Thyroid gland (tissue), 4 donors: ENCODE measurements at regions not wholly inside any gene's neighbourhood (a gene's known extent, or its start where the extent isn't known, plus 50 kb on each side); places are given as distances from the start of the nearest gene placed in this dataset.

Experiments used
- DNase-seq, 2 donors: peaks; one replicate each; pipeline ENCODE4 v3.0.0-alpha.2; 2019
- H3K27ac ChIP-seq, 3 donors: fragments of 200-600 bp; sonication (generic); 1 replicate in 2 of 3; 2 replicates in 1 of 3; pipeline ENCODE4 v1.5.1; 2016 to 2019; ENCODE audit warnings: mild to moderate bottlenecking in 1 of 3, moderate library complexity in 1 of 3
- H3K27me3 ChIP-seq: fragments of 200-600 bp; sonication (generic); one replicate; pipeline ENCODE4 v1.5.1; 2019
- H3K36me3 ChIP-seq, 2 donors: fragments of 200-600 bp; sonication (generic); one replicate each; pipeline ENCODE4 v1.5.1; 2016 to 2019
- H3K4me1 ChIP-seq, 2 donors: fragments of 200-600 bp; sonication (generic); one replicate each; pipeline ENCODE4 v1.5.1; 2017 to 2019
- H3K4me3 ChIP-seq, 3 donors: fragments of 200-600 bp; sonication (generic); replicated peaks in 1 of 3; 1 replicate in 2 of 3; 2 replicates in 1 of 3; pipeline ENCODE4 v1.5.1; 2016; ENCODE audit warnings: mild to moderate bottlenecking in 1 of 3
- H3K9me3 ChIP-seq: fragments of 200-600 bp; sonication (generic); one replicate; pipeline ENCODE4 v1.5.1; 2017
- CTCF ChIP-seq, 6 experiments: fragments of 200-600 bp in 3 of 6; fragments of 450-650 bp in 3 of 6; sonication (generic) in 3 of 6; IDR thresholded peaks; one replicate each; pipeline ENCODE4 v1.5.1; 2016 to 2019; ENCODE audit warnings: antibody characterized with exemption in 6 of 6, mild to moderate bottlenecking in 2 of 6, inconsistent platforms in 1 of 6, moderate library complexity in 1 of 6
- POLR2A ChIP-seq, 2 donors: fragments of 450-650 bp; IDR thresholded peaks; one replicate each; pipeline ENCODE4 v1.6.1; 2017; ENCODE audit warnings: antibody characterized with exemption in 2 of 2, mild to moderate bottlenecking in 2 of 2, moderate library complexity in 1 of 2
- whole genome bisulfite sequencing, 2 donors: methylation state at CpG; one replicate each; pipeline ENCODE4 v1.1.5; 2017; 5-methylcytosine and 5-hydroxymethylcytosine counted together
- intact Hi-C: fragments of 100-400 bp; cut with DNase I; formaldehyde crosslinking; loops from one replicate; pipeline ENCODE4 v1.15.1; 2023

DNA sequence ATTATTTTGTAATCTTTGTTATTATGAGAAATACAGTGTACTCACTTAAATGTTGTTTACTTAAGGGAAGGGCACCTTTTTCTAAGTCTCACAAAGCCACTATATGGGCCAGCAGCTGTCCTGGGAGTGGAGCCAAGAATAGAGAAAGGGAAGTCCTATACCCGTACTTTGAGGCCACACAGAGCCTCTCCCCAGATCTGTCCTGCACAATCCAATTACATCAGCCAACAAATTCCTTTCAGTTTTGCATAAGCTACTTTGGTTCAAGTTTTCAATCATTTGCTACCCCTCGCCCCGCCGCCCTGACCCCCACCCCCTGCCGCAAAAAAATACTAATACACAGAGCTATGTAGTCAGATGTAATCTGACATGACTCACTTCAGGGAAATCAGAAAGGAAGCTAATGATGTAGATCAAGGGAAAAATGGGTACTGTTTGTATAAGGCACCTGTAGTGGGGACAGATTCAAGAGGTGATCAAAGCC, 297.4 kb upstream of the NEBL start:
- Histone ChIP-seq H3K27ac (peak overlapping the region; percentile 40 to 80 (median 66)), H3K9me3 (no peaks in the 10 kb centered on the region), H3K36me3 (no peaks in the 10 kb centered on the region), H3K27me3 (no peaks in the 10 kb centered on the region), H3K4me1 (peaks cover 30 to 34% of the 10 kb centered on the region in 2 donors), H3K4me3 (no peak overlapping the region)
- intact Hi-C loops, result no loop called here
- TF ChIP-seq POLR2A (IDR thresholded peaks at IDR 0.05) (no peak), CTCF (IDR thresholded peaks at IDR 0.05) (no peak)
- WGBS, 2 donors, result 7 to 20% methylated on average over 5 of the region's 5 CpGs
- peak; percentile 55 to 64 for DNase-seq

DNA sequence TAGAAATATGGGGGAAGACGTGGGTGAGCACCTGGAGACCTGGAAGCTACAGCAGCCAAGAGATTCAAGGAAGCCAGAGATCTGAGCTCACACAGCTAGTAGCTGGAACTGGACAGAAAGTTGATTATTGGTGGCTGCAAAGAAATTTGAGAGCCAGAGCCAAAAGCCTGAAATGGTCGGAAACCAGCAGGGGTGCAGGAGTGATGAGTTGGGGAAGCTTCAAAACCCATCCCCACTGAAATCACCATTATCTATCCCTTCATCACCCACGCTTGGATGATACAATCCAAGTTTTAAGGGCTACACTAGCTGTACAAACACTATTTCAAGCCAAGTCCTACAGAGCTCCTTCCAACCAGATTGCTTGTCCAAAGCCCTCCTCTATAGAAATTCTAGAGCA, 296.1 kb upstream of the NEBL start:
- intact Hi-C loops, result no loop called here
- WGBS, 2 donors, result 73 to 81% methylated on average over 3 of the region's 3 CpGs
- Histone ChIP-seq H3K27me3 (no peaks in the 10 kb centered on the region), H3K27ac (no peak overlapping the region), H3K4me3 (no peak overlapping the region), H3K4me1 (peaks cover 24 to 27% of the 10 kb centered on the region in 2 donors), H3K9me3 (no peaks in the 10 kb centered on the region), H3K36me3 (no peaks in the 10 kb centered on the region)
- no peak for TF ChIP-seq CTCF (IDR thresholded peaks at IDR 0.05)
- TF ChIP-seq POLR2A (IDR thresholded peaks at IDR 0.05), result no peak
- DNase-seq, result no peak

DNA sequence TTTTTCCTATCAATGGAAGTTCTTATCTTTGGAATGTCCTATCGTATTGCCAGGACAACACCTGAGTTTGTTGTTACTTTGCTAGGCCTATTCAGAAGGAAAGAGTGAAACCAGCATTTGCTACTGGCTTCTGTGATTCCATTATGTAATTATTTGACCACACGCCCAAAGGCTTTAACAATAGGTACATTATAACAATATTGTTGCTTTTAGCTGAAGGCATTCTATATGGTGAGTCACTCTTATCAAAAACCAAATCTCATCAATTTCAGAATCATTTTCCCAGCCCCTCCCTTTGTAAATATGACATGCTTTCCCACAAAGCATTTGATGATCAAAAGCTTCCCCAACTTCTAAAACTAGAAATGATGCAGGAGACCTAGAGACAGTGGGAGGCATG, 294.4 kb upstream of the NEBL start:
- intact Hi-C loops, result no loop called here
- Histone ChIP-seq H3K9me3 (no peaks in the 10 kb centered on the region), H3K27me3 (no peaks in the 10 kb centered on the region), H3K4me3 (no peak overlapping the region), H3K27ac (peak overlapping the region in 1 of 3 donors; percentile 45), H3K36me3 (no peaks in the 10 kb centered on the region), H3K4me1 (peaks cover 17 to 27% of the 10 kb centered on the region in 2 donors)
- TF ChIP-seq CTCF (IDR thresholded peaks at IDR 0.05) (no peak), POLR2A (IDR thresholded peaks at IDR 0.05) (no peak)
- 50 to 55% methylated on average over 2 of the region's 2 CpGs for WGBS, 2 donors
- DNase-seq, result no peak

- H3K27me3 ChIP-seq, result no peaks in the 10 kb centered on the region
- H3K4me3 ChIP-seq, result no peak overlapping the region
- WGBS, 2 donors, result 69 to 70% methylated on average over 2 of the region's 2 CpGs
- intact Hi-C loops, result no loop called here
- no peaks in the 10 kb centered on the region for H3K36me3 ChIP-seq
- DNase-seq, result no peak
- H3K4me1 ChIP-seq, result peaks cover 0 to 5% of the 10 kb centered on the region in 2 donors
- no peak for TF ChIP-seq CTCF (IDR thresholded peaks at IDR 0.05)
- no peak for TF ChIP-seq POLR2A (IDR thresholded peaks at IDR 0.05)
- H3K9me3 ChIP-seq, result no peaks in the 10 kb centered on the region
- no peak overlapping the region for H3K27ac ChIP-seq
These were observed 287.9 kb upstream of the NEBL start for GRCh38 chr10:21184984-21185383.

DNA sequence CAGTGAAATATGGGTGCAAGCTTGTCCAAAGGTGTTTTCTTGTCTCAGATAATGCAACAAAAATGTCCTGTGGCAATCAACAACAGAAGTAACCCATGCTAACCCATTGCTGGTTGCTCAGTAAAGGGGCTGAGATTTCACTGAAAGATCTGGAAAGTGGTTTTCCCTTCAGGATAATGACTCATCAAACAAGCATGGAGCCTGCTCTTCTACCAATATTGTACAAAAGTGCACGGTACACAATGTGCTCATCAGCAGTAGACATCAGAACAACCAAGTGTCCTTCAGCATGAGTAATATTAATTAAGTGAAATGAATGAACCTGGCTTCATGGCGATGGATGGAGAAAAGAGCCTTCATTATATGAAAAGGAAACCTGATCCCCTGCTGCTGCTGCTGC, 287.1 kb upstream of the NEBL start:
- H3K4me1 ChIP-seq, result peaks cover 0 to 5% of the 10 kb centered on the region in 2 donors
- WGBS, 2 donors, result 76 to 79% methylated on average over 2 of the region's 2 CpGs
- H3K4me3 ChIP-seq, result no peak overlapping the region
- no peaks in the 10 kb centered on the region for H3K36me3 ChIP-seq
- intact Hi-C loops, result no loop called here
- no peaks in the 10 kb centered on the region for H3K9me3 ChIP-seq
- no peak overlapping the region for H3K27ac ChIP-seq
- no peak for DNase-seq
- no peaks in the 10 kb centered on the region for H3K27me3 ChIP-seq
- no peak for TF ChIP-seq CTCF (IDR thresholded peaks at IDR 0.05)
- TF ChIP-seq POLR2A (IDR thresholded peaks at IDR 0.05), result no peak
